HG03442 (cell line): ENCODE measurements at regions not wholly inside any gene's neighbourhood (a gene's known extent, or its start where the extent isn't known, plus 50 kb on each side); places are given as distances from the start of the nearest gene placed in this dataset.
"Not testable (repeated sequence)": the region's sequence is repeated elsewhere in the genome, so short reads cannot be mapped to it uniquely, and the experiment has no call there.

Experiments
- ATAC-seq: cut with Tn5 transposase; IDR thresholded peaks from one replicate; pipeline ENCODE4 v1.9.1; 2021; ENCODE audit warnings: mild to moderate bottlenecking, moderate library complexity; ENCODE audit not compliant: unreplicated experiment

- ATAC-seq: no peak
These were observed 150.1 kb upstream of the RMP24 start for GRCh38 chr18:35822413-35822812.

GRCh38 chr18:35826477-35826876 is 146.0 kb upstream of the RMP24 start:
- no peak for ATAC-seq

GRCh38 chr18:35827275-35827902 is 145.1 kb upstream of the RMP24 start:
- no peak for ATAC-seq

GRCh38 chr18:35827903-35828275 is 144.6 kb upstream of the RMP24 start:
- ATAC-seq: no peak

DNA sequence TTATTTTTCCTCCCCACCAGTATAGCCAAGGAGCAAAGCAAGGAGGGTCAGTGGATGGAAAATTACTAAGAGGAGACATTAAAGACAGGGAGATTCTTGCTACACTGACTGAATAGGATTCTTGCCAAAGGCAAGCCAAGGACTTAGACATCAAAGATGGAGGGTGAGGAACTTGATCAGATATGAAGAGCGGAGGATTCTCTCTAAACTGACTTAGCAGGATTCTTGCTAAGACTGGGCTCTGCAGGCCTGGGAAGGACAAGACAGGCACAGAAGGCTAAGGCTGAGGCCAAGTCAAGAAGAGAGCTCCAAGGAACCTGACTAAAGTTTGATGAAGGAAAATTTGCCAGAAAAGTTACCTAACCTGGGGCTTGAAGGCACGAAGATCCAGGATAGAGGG is 143.9 kb upstream of the RMP24 start:
- no peak for ATAC-seq

DNA sequence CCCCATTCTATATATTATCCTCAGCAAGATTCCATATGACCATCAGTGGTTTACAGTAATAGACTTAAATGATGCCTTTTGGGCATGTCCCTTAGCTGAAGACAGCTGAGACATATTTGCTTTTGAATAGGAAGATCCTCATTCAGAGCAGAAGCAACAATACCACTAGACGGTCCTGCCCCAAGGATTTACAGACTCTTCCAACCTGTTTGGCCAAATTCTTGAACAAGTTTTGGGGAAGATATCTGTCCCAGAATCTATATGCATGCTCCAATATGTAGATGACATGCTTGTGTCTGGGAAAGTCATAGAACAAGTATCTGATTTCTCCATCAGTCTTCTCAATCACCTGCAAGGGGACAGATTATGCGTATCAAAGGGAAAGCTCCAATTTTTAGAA is 137.1 kb upstream of the RMP24 start:
- ATAC-seq: no peak

DNA sequence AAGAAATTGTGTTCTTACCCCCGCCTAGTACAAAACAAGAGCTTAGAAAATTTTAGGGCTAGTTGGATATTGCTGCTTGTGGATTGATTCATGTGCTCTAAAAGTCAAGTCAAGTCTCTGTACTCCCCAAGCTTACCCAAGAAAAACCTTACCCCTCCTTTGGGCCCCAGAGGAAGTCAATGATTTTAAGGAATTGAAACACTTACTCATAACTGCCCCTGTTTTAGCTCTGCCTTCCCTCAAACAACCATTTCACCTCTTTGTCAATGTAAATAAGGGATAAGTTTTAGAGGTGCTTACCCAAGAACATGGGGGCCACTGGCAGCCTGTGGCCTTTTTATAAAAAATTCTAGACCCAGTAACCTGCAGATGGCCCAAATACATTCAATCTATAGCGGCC is 136.6 kb upstream of the RMP24 start:
- ATAC-seq: peak; percentile 96

DNA sequence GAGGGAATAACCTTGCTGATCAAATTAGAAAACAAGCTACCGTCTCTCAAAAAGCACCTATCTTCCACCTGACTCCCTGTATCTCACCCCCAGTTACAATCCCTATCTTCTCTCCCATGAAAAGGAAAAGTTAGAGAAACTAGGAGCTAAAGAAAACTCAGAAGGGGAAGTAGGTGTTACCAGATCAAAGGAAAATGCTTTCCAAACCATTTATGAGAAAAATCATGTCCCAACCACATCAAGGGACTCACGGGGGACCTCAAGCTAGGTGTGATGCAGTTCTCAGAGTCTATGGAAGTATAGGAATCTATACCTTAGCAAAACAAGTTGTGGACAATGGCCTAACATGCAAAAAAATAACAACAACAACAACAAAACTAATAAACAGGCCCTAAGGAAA is 135.5 kb upstream of the RMP24 start:
- no peak for ATAC-seq

DNA sequence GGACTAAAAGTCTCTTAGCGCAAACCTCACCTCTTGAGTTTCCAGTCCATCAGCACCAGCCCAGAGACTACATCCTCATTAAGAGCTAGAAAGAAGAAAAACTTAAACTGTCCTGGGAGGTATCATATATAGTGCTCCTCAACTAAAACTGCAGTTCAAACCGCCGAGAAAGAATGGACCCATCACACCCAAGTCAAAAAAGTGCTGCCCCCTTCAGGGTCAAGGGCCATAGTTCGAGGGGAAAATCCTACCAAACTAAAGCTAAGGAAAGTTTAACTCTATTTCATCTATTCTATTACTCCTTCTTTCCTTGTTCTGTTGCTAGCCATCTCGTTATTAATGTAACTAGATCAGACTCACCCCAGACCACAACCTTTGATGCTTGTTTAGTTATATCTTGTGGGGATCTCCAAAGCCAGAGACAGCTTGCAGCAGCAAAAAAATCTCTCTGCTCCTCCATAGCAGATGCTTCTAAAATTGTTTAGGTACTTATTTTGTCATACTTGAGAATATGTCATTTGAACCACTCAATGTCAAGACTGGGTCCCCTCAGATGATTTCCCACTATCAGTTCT is 134.5 kb upstream of the RMP24 start:
- ATAC-seq: no peak

DNA sequence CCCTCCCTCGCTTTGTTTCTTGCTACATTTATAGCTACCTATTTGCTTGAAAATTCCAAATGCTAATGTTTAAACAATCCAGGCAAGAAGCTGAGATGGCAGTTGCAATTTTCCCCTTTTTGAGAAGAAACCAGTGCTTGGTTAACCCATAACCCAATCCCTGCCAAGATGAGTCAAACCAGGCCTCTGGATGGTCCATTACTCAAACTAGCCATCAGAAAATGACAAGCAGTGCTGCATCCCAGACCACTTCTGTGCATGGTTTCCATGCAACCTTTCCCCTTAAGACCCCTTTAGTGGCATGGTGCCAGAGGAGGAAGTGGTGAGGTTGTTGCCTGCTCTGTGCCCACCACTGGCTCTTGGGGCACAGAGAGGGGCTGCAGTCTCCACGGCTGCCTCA is 131.2 kb upstream of the RMP24 start:
- peak; percentile 53 for ATAC-seq

GRCh38 chr18:35842536-35842935 is 129.9 kb upstream of the RMP24 start:
- ATAC-seq: no peak

- ATAC-seq: not testable (repeated sequence)
These were observed 124.2 kb upstream of the RMP24 start for GRCh38 chr18:35848321-35848720.

DNA sequence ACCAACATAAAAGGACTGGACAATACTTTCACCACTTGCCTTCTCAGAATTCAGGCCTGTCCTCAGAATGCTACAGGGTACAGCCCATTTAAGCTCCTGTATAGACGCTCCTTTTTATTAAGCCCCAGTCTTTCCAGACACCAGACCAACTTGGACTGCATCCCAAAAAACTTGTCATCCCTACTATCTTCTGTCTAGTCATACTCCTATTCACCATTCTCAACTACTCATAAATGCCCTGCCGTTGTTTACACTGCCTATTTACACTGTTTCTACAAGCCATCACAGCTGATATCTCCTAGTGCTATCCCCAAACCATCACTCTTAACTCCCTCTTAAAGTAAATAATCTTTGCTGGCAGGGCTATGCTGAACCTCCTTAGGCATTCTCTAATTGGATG is 123.2 kb upstream of the RMP24 start:
- not testable (repeated sequence) for ATAC-seq

DNA sequence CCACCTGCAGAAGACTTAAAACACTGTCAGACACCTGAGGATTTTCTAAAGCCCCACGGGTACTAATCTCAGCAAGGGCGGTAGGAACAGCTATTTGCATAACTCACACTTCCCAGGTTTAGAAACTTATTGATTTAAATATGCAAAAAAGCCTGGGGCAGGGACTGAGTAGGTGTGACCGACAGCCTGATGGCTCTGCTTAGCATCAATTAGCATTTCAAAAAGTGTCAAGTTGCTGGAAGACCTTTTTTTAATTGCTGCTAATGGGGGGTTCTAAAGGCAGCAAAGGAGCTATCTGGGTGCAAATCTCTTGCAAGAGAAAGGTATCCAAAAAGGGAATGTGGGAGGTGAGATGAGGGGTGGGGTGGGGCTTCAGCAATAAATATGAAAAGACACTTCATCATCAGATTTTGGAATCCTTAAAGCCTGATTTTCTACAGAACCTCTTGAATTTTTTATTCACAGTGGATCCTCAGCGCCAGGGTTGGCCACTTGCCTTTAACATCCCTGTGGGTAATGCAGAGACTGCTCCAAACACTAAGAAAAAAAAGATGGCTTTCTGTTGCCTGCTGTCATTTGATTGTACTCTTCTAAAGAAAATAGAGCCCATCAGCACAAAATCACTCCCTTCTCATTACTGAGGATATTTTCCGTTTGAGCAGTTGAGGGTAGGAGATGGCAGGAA is 121.1 kb upstream of the RMP24 start:
- no peak for ATAC-seq

DNA sequence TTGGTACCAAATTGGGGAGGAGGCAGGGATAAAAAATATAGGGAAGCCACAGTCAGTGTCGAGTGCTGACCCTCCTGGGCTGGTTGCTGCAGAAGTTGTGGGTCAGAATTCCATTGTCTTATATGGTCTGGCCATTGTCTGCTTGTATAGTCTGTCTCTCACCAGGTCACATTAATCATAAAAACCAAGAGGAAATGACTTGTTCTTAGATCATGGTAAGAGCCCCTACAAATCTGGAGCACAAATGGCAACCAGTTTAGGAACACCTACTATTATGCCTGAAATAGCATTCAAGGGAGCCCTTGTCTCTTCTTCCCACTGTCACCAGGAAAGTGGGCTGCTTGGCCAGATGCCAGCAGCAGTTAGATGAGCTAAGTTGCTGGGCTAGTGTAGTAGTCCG is 119.7 kb upstream of the RMP24 start:
- ATAC-seq: no peak

- no peak for ATAC-seq
These were observed 118.4 kb upstream of the RMP24 start for GRCh38 chr18:35854095-35854494.

DNA sequence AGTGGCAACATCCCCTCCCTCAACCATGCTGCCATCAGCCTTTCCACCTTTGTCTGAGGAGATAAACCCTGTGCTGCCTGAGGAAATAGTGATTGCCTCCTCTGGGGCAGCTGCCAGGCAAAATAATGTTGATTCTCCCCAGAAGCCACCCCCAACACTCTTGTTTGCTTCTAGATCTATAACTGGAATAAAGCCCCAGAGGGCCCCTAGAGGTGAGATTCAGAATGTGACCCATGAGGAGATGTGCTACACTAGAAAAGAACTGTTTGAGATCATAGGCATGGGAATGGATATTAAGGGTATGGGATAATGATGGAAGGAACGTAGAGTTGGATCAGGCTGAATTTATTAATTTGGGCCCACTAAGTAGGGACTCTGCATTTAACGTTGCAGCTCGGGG is 116.3 kb upstream of the RMP24 start:
- ATAC-seq: no peak

DNA sequence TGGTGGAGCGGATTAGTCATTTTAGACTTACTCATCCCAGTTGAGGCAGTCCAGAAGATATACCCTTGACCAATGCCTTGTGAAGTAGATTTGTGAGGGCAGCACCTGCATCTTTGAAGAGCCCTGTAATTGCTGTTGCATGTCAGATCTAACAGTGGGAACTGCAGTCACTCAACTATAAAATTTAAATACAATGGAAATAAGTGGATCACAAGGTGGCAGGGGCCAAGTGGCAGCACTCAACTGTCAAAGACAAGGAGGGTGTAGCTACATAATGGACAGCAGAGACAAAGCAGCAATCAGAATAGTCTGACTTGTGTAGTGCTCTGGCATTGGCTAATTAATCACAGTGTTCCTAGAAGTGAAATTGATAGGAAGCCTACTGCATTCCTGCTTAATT is 115.8 kb upstream of the RMP24 start:
- ATAC-seq: not testable (repeated sequence)

GRCh38 chr18:35857581-35857980 is 114.9 kb upstream of the RMP24 start:
- ATAC-seq: not testable (repeated sequence)

GRCh38 chr18:35861367-35862118 is 110.9 kb upstream of the RMP24 start:
- ATAC-seq: peak; percentile 85

GRCh38 chr18:35862119-35862640 is 110.3 kb upstream of the RMP24 start:
- ATAC-seq: no peak

DNA sequence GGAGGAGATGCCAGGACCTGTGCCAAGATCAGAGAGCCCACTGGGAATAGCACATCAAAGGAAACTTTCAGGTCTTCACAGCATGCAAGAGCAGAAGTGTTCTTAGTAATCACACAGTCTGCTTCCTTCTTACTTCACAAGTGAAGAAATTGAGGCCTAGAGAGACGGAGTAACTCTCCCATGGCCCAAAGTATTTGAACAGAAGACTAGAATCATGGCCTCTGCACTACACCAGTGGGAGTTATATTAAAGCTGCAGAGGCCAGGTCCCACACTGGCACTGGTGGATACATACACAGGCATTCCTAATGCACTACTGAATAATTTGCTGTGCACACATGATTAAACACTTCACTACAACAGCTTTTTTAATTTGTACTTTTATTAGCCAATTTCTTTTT is 107.6 kb upstream of the RMP24 start:
- ATAC-seq: no peak
